Keratinocyte (primary cell): ENCODE measurements at regions not wholly inside any gene's neighbourhood (a gene's known extent, or its start where the extent isn't known, plus 50 kb on each side); places are given as distances from the start of the nearest gene placed in this dataset.

Experiments
- EZH2 ChIP-seq: IDR thresholded peaks from one replicate; pipeline ENCODE4 v1.6.1; 2012; ENCODE audit warnings: inconsistent platforms, mild to moderate bottlenecking, low read length, moderate library complexity
- TF ChIP-seq, protein P1 (sequence below), 3 experiments: IDR thresholded peaks in 1 of 3; conservative IDR thresholded peaks in 1 of 3; optimal IDR thresholded peaks in 1 of 3; 2 replicates in 2 of 3; 3 replicates in 1 of 3; pipeline versions ENCODE3 to v1.5.1; 2011; ENCODE audit warnings: low read length in 3 of 3, mild to moderate bottlenecking in 3 of 3, moderate library complexity in 2 of 3, control low read depth in 1 of 3, inconsistent platforms in 1 of 3; ENCODE audit not compliant: insufficient read depth in 2 of 3; ENCODE audit errors: extremely low read depth in 1 of 3

DNA sequence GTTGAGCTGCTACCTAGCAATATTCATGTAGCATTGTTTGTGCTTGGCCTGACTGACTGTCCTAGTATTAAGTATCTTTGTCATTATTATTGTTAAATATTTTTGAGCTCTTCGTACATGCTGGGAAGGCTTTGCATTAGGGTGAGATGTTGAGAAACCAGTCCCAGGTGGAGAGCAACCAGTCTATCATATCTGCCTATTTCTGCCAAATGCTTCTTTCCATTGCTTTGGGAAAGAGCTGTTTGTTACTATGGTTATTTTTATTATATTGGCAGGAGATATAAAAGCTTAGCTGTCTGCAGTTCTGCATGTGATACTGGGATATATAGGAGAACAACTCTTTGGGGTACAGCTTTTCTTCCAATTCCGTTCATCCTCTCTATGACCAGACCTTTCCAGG lies 85.1 kb downstream of the CLDN17 start:
- TF ChIP-seq, protein P1, sequence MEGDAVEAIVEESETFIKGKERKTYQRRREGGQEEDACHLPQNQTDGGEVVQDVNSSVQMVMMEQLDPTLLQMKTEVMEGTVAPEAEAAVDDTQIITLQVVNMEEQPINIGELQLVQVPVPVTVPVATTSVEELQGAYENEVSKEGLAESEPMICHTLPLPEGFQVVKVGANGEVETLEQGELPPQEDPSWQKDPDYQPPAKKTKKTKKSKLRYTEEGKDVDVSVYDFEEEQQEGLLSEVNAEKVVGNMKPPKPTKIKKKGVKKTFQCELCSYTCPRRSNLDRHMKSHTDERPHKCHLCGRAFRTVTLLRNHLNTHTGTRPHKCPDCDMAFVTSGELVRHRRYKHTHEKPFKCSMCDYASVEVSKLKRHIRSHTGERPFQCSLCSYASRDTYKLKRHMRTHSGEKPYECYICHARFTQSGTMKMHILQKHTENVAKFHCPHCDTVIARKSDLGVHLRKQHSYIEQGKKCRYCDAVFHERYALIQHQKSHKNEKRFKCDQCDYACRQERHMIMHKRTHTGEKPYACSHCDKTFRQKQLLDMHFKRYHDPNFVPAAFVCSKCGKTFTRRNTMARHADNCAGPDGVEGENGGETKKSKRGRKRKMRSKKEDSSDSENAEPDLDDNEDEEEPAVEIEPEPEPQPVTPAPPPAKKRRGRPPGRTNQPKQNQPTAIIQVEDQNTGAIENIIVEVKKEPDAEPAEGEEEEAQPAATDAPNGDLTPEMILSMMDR (optimal IDR thresholded peaks at IDR 0.05 in 1 of 3, IDR thresholded peaks at IDR 0.05 in 1 of 3, conservative IDR thresholded peaks at IDR 0.05 in 1 of 3; ENCODE audit: extremely low read depth in 1 of 3, insufficient read depth in 2 of 3, low read length in 3 of 3): no peak
- TF ChIP-seq EZH2: no peak
